Mucosa of descending colon (tissue), 3 donors: ENCODE measurements at regions not wholly inside any gene's neighbourhood (a gene's known extent, or its start where the extent isn't known, plus 50 kb on each side); places are given as distances from the start of the nearest gene placed in this dataset.

ENCODE experiments used
- ATAC-seq: fragments of 200-7000 bp; cut with Tn5 transposase; one replicate; pipeline ENCODE4 v1.9.1; 2020; ENCODE audit warnings: mild to moderate bottlenecking, moderate library complexity
- DNase-seq, 3 donors: peaks; one replicate each; pipeline ENCODE4 v3.0.0-alpha.2; 2020
- H3K36me3 ChIP-seq: fragments of 200-600 bp; one replicate; pipeline ENCODE4 v1.8.0; 2021; ENCODE audit warnings: low read depth, mild to moderate bottlenecking
- H3K4me1 ChIP-seq: fragments of 200-600 bp; one replicate; pipeline ENCODE4 v1.8.0; 2021; ENCODE audit warnings: low read depth, mild to moderate bottlenecking
- H3K4me3 ChIP-seq: fragments of 200-600 bp; one replicate; pipeline ENCODE4 v1.8.0; 2021; ENCODE audit warnings: mild to moderate bottlenecking
- H3K9me3 ChIP-seq: fragments of 200-600 bp; one replicate; pipeline ENCODE4 v1.8.0; 2021; ENCODE audit warnings: mild to moderate bottlenecking
- CTCF ChIP-seq: fragments of 200-600 bp; IDR thresholded peaks from one replicate; pipeline ENCODE4 v1.8.0; 2022; ENCODE audit warnings: antibody characterized with exemption, mild to moderate bottlenecking
- intact Hi-C, 2 donors: fragments of 100-400 bp; cut with DNase I in 1 of 2; cut with micrococcal nuclease in 1 of 2; formaldehyde crosslinking; loops; one replicate each; pipeline versions ENCODE4 v1.11.0 to v1.11.1; 2022; cut with DNase I, micrococcal nuclease
- donor health status: DM: no; HTN: no; CAD: no; lungs with moderate emphysema.
- donor health status: DM: no; HTN: no; CAD: no.
- donor health status: DM: no; HTN: yes; CAD: no.

GRCh38 chr10:3544561-3544960, 240.4 kb downstream of the KLF6 start:
- Histone ChIP-seq H3K36me3 (no peaks in the 10 kb centered on the region), H3K4me1 (no peaks in the 10 kb centered on the region), H3K4me3 (no peak overlapping the region), H3K9me3 (no peaks in the 10 kb centered on the region)
- TF ChIP-seq CTCF: no peak
- ATAC-seq (no peak), DNase-seq (no peak)
- intact Hi-C loops: no loop called here

DNA sequence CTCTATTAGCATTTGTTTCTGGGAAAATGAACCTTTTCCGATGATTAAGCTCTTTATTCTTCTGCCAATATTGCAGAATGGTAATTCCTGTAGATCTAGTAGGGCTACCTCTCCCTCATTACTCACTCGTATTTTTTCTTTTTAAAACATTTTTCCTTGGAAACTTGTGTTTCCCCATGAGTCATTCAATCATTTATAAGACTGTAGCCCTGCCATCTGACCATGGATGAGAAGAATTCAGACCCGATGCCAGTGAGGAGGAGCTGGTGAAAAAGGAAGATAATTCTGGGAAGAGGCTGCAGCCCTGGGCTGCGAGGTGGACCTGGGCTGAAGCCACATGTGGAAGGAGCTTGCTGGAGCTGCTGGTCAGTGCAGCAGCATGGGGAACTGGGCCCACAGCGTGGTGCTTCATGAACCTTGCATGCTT, 242.8 kb downstream of the KLF6 start:
- intact Hi-C loops: no loop called here
- no peak for DNase-seq
- H3K36me3 ChIP-seq: no peaks in the 10 kb centered on the region
- TF ChIP-seq CTCF: no peak
- no peaks in the 10 kb centered on the region for H3K9me3 ChIP-seq
- H3K4me3 ChIP-seq: no peak overlapping the region
- ATAC-seq: no peak
- H3K4me1 ChIP-seq: no peaks in the 10 kb centered on the region

- no peak for ATAC-seq
- intact Hi-C loops: no loop called here
- H3K9me3 ChIP-seq: no peaks in the 10 kb centered on the region
- no peak for DNase-seq
- TF ChIP-seq CTCF: no peak
- no peaks in the 10 kb centered on the region for H3K4me1 ChIP-seq
- no peaks in the 10 kb centered on the region for H3K36me3 ChIP-seq
- H3K4me3 ChIP-seq: no peak overlapping the region
Measured at GRCh38 chr10:3539696-3540383, 245.2 kb downstream of the KLF6 start.

DNA sequence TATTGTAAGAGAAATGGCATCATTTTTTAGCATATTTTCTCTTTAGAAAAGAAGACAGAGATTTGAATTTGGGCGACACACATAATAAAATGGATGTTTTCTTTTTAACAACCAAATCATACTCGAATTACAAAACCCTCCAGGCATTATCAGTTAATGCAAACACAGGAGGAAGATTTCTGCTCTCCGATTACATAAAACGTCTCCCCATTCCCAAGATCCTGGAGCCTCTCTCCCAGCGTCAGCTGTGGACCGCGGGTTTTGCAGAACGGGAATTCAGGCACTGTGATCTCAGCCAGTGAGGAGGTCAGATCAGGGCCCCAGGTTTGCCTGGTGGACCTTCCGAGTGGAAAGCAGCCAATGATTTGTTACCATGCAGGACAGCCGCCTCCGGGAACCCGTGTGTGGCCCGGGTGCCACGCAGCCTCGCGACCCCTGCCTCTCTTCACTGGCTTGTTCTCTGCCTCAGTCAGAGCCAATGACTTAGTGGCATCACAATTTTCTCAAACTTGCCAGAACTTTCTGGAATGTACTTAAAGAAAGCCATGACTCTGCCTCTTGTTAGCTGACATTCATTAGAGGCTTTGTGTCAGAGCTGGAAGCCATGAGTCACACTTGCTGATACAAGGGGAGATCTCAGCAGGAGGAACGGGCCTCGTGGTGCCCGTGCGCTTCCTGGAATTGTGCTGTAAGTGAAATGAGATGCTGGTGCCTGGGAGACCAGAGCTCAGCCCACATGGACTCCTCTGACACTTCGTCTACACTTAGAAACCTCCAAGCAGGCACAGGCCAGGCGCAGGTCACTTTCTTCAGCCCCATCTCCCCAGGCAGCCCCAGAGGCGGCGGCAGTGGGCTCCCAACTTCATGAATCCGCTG, 246.1 kb downstream of the KLF6 start:
- no peak overlapping the region for H3K4me3 ChIP-seq
- no peaks in the 10 kb centered on the region for H3K36me3 ChIP-seq
- no peaks in the 10 kb centered on the region for H3K4me1 ChIP-seq
- no peak for DNase-seq
- H3K9me3 ChIP-seq: no peaks in the 10 kb centered on the region
- TF ChIP-seq CTCF: no peak
- ATAC-seq: peak; percentile 38
- intact Hi-C loops: no loop called here

GRCh38 chr10:3538291-3538655, 246.7 kb downstream of the KLF6 start:
- no peak for DNase-seq
- H3K9me3 ChIP-seq: no peaks in the 10 kb centered on the region
- H3K36me3 ChIP-seq: no peaks in the 10 kb centered on the region
- intact Hi-C loops: no loop called here
- TF ChIP-seq CTCF: no peak
- no peaks in the 10 kb centered on the region for H3K4me1 ChIP-seq
- ATAC-seq: no peak
- H3K4me3 ChIP-seq: no peak overlapping the region
